Esophagus muscularis mucosa (tissue), 4 donors: ENCODE measurements at regions not wholly inside any gene's neighbourhood (a gene's known extent, or its start where the extent isn't known, plus 50 kb on each side); places are given as distances from the start of the nearest gene placed in this dataset.

ENCODE experiments used
- EP300 ChIP-seq: sonication (generic); formaldehyde crosslinking; IDR thresholded peaks from one replicate; pipeline ENCODE4 v1.6.1; 2017; ENCODE audit warnings: antibody characterized with exemption
- POLR2A ChIP-seq: fragments of 450-650 bp; IDR thresholded peaks from one replicate; pipeline ENCODE4 v1.6.1; 2017; ENCODE audit warnings: antibody characterized with exemption, moderate library complexity, mild to moderate bottlenecking, low read depth
- POLR2AphosphoS5 ChIP-seq, 2 donors: sonication (generic); formaldehyde crosslinking; IDR thresholded peaks; one replicate each; pipeline ENCODE4 v1.6.1; 2017; ENCODE audit warnings: antibody characterized with exemption in 2 of 2
- TF ChIP-seq, protein P1 (sequence below), 3 experiments: fragments of 200-600 bp in 2 of 3; fragments of 450-650 bp in 1 of 3; sonication (generic) in 2 of 3; IDR thresholded peaks; one replicate each; pipeline ENCODE4 v1.5.1; 2017 to 2019; ENCODE audit warnings: antibody characterized with exemption in 3 of 3, mild to moderate bottlenecking in 2 of 3, moderate library complexity in 1 of 3

DNA sequence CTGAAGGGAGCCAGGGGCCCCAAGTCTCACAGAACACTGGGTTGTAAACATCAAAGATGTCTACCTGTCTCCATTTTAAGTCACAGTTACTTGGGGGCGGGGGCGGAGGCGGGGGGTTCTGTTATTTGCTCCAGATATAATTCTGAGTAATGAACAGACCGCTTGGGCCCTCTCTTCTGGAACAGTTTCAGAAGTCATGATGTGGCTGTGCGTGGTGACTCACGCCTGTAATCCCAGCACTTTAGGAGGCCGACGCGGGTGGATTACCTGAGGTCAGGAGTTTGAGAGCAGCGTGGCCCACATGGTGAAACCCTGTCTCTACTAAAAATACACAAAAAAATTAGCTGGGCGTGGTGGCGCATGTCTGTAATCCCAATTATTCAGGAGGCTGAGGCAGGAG, 157.9 kb upstream of the APCDD1 start:
- TF ChIP-seq, protein P1, sequence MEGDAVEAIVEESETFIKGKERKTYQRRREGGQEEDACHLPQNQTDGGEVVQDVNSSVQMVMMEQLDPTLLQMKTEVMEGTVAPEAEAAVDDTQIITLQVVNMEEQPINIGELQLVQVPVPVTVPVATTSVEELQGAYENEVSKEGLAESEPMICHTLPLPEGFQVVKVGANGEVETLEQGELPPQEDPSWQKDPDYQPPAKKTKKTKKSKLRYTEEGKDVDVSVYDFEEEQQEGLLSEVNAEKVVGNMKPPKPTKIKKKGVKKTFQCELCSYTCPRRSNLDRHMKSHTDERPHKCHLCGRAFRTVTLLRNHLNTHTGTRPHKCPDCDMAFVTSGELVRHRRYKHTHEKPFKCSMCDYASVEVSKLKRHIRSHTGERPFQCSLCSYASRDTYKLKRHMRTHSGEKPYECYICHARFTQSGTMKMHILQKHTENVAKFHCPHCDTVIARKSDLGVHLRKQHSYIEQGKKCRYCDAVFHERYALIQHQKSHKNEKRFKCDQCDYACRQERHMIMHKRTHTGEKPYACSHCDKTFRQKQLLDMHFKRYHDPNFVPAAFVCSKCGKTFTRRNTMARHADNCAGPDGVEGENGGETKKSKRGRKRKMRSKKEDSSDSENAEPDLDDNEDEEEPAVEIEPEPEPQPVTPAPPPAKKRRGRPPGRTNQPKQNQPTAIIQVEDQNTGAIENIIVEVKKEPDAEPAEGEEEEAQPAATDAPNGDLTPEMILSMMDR (IDR thresholded peaks at IDR 0.05), result no peak
- TF ChIP-seq POLR2AphosphoS5 (IDR thresholded peaks at IDR 0.05), result no peak
- no peak for TF ChIP-seq EP300
- no peak for TF ChIP-seq POLR2A
